Brain microvascular endothelial cell (primary cell): ENCODE measurements at regions not wholly inside any gene's neighbourhood (a gene's known extent, or its start where the extent isn't known, plus 50 kb on each side); places are given as distances from the start of the nearest gene placed in this dataset.
"Not testable (repeated sequence)": the region's sequence is repeated elsewhere in the genome, so short reads cannot be mapped to it uniquely, and the experiment has no call there.

Experiments
- DNase-seq: peaks from one replicate; pipeline ENCODE4 v3.0.0-alpha.2; 2020
- H3K27ac ChIP-seq: fragments of 250-450 bp; sonication (Bioruptor Pico); 2 replicates; pipeline ENCODE4 v1.5.1; 2020; ENCODE audit warnings: mild to moderate bottlenecking, moderate library complexity
- H3K27me3 ChIP-seq: fragments of 250-450 bp; sonication (Bioruptor Pico); replicated peaks from 2 replicates; pipeline ENCODE4 v1.5.1; 2020; ENCODE audit warnings: mild to moderate bottlenecking
- H3K36me3 ChIP-seq: fragments of 250-450 bp; sonication (Bioruptor Pico); replicated peaks from 2 replicates; pipeline ENCODE4 v1.5.1; 2020; ENCODE audit warnings: mild to moderate bottlenecking
- H3K4me3 ChIP-seq: 2 replicates; pipeline ENCODE4 v1.5.1; 2011; ENCODE audit warnings: low read depth, mild to moderate bottlenecking, control low read depth, low read length, moderate library complexity
- CTCF ChIP-seq: IDR thresholded peaks from 2 replicates; pipeline ENCODE4 v1.5.1; 2011; ENCODE audit warnings: low read depth, mild to moderate bottlenecking, moderate library complexity, low read length, control low read depth, inconsistent platforms; ENCODE audit errors: missing control alignments
- in situ Hi-C: cut with HindIII; loops from 2 replicates; pipeline ENCODE4 v1.10.0; 2017; ENCODE audit warnings: low sequenced_read_pairs, low pct_ligation_motif_present

- Histone ChIP-seq H3K27ac (no peak overlapping the region), H3K4me3 (no peak overlapping the region), H3K36me3 (no peaks in the 10 kb centered on the region), H3K27me3 (no peaks in the 10 kb centered on the region)
- no peak for DNase-seq
- in situ Hi-C loops: no loop called here
- TF ChIP-seq CTCF: no peak
These were observed 409.5 kb upstream of the LMO3 start for GRCh38 chr12:17015501-17015900.

DNA sequence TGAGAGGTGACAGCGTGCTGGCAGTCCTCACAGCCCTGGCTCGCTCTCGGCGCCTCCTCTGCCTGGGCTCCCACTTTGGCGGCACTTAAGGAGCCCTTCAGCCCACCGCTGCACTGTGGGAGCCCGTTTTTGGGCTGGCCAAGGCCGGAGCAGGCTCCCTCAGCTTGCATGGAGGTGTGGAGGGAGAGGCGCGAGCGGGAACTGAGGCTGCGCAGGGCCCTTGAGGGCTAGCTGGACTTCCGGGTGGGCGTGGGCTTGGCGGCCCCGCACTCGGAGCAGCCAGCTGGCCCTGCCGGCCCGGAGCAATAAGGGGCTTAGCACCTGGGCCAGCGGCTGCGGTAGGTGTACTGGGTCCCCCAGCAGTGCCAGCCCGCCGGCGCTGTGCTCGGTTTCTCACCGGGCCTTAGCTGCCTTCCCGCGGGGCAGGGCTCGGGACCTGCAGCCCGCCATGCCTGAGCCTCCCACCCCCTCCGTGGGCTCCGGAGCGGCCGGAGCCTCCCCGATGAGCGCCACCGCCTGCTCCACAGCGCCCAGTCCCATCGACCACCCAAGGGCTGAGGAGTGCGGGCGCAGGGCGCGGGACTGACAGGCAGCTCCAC lies 401.6 kb upstream of the LMO3 start:
- in situ Hi-C loops, H3K27ac ChIP-seq: not testable (repeated sequence)

GRCh38 chr12:16998538-16998937 lies 392.6 kb upstream of the LMO3 start:
- H3K27ac ChIP-seq, H3K36me3 ChIP-seq, H3K4me3 ChIP-seq, in situ Hi-C loops, DNase-seq, H3K27me3 ChIP-seq: not testable (repeated sequence)

More for the DNA sequence above, 401.6 kb upstream of the LMO3 start:
- not testable (repeated sequence) for H3K27me3 ChIP-seq, H3K4me3 ChIP-seq, H3K36me3 ChIP-seq, DNase-seq

DNA sequence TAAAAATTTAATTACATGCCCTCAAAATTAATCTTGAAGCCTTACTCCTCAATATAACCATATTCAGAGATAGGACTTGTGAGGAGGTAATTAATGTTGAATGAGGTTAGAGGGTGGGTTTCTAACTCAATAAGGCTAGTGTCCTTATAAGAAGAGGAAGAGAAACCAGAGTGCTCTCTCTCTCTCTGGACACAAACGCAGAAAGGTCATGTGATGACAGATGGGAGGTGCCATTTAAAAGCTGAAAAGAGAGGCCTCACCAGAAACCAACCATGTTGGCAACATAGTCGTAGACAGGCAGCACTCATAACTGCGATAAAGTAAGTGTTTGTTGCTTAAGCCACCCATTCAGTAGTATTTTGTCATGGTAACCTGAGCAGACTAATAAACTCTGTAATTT lies 378.5 kb upstream of the LMO3 start:
- no peaks in the 10 kb centered on the region for H3K27me3 ChIP-seq
- no peaks in the 10 kb centered on the region for H3K36me3 ChIP-seq
- no peak for TF ChIP-seq CTCF
- no peak overlapping the region for H3K27ac ChIP-seq
- no peak for DNase-seq
- in situ Hi-C loops: no loop called here
- H3K4me3 ChIP-seq: no peak overlapping the region

DNA sequence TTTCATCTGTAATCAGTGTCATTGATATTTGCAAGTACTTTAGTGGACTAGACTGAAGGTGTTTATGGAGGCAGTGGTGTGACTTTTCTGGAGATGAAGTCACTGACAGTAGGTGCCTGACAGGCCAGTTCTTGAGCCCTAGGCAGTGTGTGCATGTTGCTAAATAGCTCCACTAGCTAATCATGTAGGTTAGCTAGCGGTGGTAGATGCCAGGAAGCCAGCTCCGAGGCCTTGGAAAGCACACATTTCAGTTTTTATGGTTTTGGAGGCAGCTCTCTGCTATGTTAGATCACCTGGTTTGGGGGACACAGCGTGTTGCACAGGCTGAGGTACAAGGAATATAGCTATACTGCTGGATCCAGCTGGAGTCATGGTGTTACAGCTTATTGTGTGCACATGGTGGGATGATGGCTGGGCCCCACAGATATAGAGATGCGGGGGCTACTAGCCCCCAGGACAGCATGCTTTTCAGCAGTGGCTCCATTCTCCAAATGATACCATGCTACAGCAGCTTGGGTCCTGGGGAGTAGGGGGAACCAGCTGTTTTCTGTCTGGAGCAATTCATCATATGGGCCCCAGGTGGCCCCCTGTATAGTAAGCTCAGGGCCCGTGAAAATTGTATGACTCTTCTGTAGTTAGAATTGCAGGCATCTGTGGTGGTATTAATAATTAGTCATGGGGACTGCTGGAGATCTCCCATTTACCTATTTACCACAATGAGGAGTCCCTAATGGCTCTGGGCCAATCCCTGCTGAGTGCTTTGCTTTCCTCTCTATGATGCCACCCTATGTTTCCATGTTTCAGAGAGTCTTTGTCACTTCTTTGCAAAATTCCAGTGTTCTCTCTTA lies 367.2 kb upstream of the LMO3 start:
- in situ Hi-C loops: no loop called here
- Histone ChIP-seq H3K27me3 (no peaks in the 10 kb centered on the region), H3K27ac (no peak overlapping the region), H3K36me3 (no peaks in the 10 kb centered on the region), H3K4me3 (no peak overlapping the region)
- TF ChIP-seq CTCF: no peak
- no peak for DNase-seq

GRCh38 chr12:16962889-16963288 lies 356.9 kb upstream of the LMO3 start:
- DNase-seq: no peak
- in situ Hi-C loops: no loop called here

More at GRCh38 chr12:16962889-16963288, 356.9 kb upstream of the LMO3 start:
- no peak overlapping the region for H3K4me3 ChIP-seq
- H3K27ac ChIP-seq: no peak overlapping the region
- H3K27me3 ChIP-seq: no peaks in the 10 kb centered on the region
- H3K36me3 ChIP-seq: no peaks in the 10 kb centered on the region
- TF ChIP-seq CTCF: no peak
